ENCODE measurements at regions not wholly inside any gene's neighbourhood (a gene's known extent, or its start where the extent isn't known, plus 50 kb on each side); places are given as distances from the start of the nearest gene placed in this dataset.

DNA sequence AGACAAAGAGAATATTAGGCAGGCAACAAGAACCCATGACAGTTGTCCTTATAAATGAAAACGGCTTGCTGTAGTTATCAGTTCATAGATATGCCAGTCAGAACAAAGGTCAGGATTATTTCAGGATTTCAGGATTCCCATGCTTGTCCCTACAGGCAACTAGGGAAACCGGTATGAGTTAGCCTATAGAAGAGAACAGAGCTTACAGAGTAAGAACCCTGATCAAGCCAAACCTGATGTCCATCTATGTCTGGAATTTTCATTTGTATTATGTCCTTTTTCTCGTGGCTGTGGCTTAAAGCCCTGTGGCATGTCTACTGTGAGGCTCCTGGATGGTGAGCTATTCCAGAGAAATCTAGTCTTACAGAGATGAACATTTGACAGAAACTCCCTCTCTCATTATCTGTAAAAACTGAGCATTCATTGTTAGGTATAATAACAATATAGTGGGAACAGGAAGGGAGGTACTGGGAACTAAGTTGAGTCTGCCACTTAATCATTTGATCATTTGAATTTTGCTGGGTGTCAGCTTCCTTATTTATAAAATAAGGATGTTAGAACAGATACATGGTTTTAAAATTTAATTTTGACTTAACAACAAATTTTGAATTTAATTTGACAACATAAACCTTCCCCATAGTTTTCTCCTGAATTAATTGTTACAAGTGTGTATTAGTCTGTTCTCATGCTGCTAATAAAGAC lies 129.5 kb upstream of the KLF3 start:
- TF ChIP-seq EP300 (conservative IDR thresholded peaks at IDR 0.05; ENCODE audit: poor library complexity, severe bottlenecking) (no peak), MXI1 (conservative IDR thresholded peaks at IDR 0.05; ENCODE audit: poor library complexity, severe bottlenecking) (no peak), POLR2AphosphoS5 (IDR thresholded peaks at IDR 0.05) (no peak), SMC3 (conservative IDR thresholded peaks at IDR 0.05; ENCODE audit: poor library complexity) (no peak), EZH2 (IDR thresholded peaks at IDR 0.05; ENCODE audit: borderline replicate concordance, insufficient read depth, low read length, poor library complexity, severe bottlenecking) (no peak)
- TF ChIP-seq, protein P1, sequence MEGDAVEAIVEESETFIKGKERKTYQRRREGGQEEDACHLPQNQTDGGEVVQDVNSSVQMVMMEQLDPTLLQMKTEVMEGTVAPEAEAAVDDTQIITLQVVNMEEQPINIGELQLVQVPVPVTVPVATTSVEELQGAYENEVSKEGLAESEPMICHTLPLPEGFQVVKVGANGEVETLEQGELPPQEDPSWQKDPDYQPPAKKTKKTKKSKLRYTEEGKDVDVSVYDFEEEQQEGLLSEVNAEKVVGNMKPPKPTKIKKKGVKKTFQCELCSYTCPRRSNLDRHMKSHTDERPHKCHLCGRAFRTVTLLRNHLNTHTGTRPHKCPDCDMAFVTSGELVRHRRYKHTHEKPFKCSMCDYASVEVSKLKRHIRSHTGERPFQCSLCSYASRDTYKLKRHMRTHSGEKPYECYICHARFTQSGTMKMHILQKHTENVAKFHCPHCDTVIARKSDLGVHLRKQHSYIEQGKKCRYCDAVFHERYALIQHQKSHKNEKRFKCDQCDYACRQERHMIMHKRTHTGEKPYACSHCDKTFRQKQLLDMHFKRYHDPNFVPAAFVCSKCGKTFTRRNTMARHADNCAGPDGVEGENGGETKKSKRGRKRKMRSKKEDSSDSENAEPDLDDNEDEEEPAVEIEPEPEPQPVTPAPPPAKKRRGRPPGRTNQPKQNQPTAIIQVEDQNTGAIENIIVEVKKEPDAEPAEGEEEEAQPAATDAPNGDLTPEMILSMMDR (IDR thresholded peaks at IDR 0.05; ENCODE audit: poor library complexity, severe bottlenecking): no peak
- TF ChIP-seq, protein P2, sequence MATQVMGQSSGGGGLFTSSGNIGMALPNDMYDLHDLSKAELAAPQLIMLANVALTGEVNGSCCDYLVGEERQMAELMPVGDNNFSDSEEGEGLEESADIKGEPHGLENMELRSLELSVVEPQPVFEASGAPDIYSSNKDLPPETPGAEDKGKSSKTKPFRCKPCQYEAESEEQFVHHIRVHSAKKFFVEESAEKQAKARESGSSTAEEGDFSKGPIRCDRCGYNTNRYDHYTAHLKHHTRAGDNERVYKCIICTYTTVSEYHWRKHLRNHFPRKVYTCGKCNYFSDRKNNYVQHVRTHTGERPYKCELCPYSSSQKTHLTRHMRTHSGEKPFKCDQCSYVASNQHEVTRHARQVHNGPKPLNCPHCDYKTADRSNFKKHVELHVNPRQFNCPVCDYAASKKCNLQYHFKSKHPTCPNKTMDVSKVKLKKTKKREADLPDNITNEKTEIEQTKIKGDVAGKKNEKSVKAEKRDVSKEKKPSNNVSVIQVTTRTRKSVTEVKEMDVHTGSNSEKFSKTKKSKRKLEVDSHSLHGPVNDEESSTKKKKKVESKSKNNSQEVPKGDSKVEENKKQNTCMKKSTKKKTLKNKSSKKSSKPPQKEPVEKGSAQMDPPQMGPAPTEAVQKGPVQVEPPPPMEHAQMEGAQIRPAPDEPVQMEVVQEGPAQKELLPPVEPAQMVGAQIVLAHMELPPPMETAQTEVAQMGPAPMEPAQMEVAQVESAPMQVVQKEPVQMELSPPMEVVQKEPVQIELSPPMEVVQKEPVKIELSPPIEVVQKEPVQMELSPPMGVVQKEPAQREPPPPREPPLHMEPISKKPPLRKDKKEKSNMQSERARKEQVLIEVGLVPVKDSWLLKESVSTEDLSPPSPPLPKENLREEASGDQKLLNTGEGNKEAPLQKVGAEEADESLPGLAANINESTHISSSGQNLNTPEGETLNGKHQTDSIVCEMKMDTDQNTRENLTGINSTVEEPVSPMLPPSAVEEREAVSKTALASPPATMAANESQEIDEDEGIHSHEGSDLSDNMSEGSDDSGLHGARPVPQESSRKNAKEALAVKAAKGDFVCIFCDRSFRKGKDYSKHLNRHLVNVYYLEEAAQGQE (IDR thresholded peaks at IDR 0.05; ENCODE audit: borderline replicate concordance): no peak
